PC-3 (cell line): ENCODE measurements at regions not wholly inside any gene's neighbourhood (a gene's known extent, or its start where the extent isn't known, plus 50 kb on each side); places are given as distances from the start of the nearest gene placed in this dataset.

Source experiments
- CTCF ChIP-seq: fragments of 300-600 bp; sonication (generic); conservative IDR thresholded peaks from 2 replicates; pipeline ENCODE4 v1.5.1; 2017; ENCODE audit warnings: antibody characterized with exemption, low read depth, mild to moderate bottlenecking, low read length
- EZH2 ChIP-seq: fragments of 300-600 bp; sonication (generic); IDR thresholded peaks from one replicate; pipeline ENCODE4 v1.6.1; 2017; ENCODE audit warnings: antibody characterized with exemption, mild to moderate bottlenecking, low read length; ENCODE audit not compliant: unreplicated experiment

GRCh38 chr5:164000241-164000640 is 494.8 kb downstream of the MAT2B start:
- TF ChIP-seq CTCF (no peak), EZH2 (no peak)
